Stimulated activated CD4-positive, alpha-beta T cell treated with anti-CD3 and anti-CD28 coated beads, Interleukin-2, amount 100 ng/mL, for 4 hours (primary cell): ENCODE measurements at regions not wholly inside any gene's neighbourhood (a gene's known extent, or its start where the extent isn't known, plus 50 kb on each side); places are given as distances from the start of the nearest gene placed in this dataset.

Experiments used
- DNase-seq: peaks from one replicate; pipeline ENCODE4 v3.0.0-alpha.2; 2020; ENCODE audit warnings: low read depth

DNA sequence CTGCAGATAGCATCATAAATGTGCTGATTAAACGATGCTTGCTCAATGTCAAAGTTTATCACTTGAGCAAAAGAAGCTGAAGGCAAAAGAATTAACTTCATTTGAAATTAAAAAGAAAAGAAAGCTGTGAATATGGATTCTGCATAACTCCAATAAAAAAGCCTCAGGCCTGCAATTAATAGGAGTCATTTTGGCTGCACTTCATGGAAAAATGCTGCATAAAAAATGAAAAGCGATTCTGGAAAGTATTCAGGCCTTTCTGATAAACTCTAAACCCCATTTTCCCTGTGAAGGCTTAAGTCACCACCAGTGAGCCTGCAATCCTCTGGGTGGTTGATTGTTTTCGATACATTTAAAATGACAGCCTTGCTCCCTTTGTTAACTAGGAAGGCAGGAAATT is 1793.4 kb downstream of the SUCLG1 start:
- DNase-seq, result no peak

GRCh38 chr2:82657106-82657505 is 1802.0 kb downstream of the SUCLG1 start:
- no peak for DNase-seq

DNA sequence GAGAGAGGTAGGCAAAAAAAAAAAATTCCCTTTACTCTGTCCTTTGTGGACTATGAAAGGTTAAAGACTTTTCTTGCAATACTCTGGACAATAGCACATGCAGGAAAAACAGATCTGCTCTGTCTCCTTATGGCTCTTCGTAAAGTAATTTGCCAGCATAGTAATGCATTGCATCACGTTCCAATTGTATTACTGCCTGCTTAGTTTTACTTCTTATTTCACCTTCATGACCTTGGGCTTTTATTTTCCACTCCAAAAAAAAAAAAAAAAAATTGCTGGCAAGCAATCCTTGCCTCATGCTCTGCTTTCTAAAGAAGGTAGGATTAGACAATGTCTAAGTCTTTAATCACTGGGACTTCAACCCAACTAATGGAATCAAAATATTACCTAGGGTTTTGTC is 1802.7 kb downstream of the SUCLG1 start:
- DNase-seq, result no peak

GRCh38 chr2:82652117-82652516 is 1807.0 kb downstream of the SUCLG1 start:
- DNase-seq, result no peak

GRCh38 chr2:82650038-82650437 is 1809.0 kb downstream of the SUCLG1 start:
- DNase-seq, result no peak

DNA sequence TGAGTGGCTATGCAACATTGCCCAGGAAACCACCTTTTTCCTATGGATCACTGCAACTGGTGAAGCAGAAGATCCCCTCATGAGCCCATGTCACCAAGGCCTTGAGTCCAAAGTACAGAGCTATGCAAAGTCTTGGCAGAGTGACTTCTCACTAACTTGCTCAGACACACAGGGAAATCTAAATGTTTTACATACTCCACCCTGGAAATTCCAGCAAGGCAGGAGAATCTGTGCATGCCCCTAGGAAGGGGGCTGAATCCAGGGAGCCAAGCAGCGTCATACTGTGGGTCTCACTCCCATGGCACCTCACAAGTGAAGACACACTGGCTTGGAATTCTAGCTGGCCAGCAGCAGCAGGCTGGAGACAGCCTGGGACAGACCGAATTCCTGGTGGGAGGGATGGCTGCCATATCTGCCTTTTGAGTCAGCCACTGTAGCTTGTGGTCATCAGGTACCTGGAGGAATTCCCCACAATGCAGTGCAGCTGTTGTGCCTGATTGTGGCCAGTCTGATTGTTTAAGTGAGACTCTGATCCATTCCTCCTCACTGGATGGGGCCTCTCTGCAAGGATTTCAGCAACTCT is 1817.4 kb downstream of the SUCLG1 start:
- no peak for DNase-seq

- no peak for DNase-seq
Measured at GRCh38 chr2:82636402-82637020, 1822.6 kb downstream of the SUCLG1 start.

DNA sequence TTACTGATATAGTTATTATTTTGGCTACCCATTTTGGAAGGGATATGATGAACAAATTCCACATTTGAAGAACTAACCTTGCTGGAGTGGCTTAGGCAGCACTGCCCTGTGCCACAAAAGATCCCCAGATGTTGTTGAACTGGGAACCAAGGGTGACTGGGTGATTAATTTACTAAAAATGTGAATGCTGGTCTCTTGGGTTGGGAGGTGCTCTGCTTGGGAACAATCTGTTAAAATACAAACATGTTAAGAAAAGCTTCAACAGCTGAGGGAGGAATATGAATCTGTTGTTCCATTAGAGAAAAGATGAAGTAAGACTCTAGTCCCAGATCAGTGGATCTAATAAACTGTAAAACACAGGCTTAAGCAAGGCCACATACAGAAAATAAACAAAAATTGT is 1860.1 kb downstream of the SUCLG1 start:
- DNase-seq, result no peak

DNA sequence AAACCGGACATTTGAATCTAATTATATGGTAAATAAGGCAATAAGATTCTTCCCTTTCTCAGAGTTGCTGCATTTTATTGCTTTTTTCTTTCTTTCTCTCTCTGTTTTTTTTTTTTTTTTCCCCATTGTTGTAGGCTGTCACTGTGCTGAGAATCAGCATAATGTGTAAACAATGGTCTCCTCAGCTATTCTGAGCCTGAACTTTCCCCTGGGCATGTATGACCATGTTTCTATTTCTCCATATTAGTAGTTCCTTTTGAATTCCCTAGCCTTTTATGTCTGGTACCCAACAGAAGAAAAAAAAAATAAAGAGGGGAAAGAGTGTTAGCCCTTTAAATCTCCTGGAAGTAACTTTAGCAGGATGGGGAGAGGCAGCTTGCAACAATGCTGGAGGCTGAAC is 1862.5 kb downstream of the SUCLG1 start:
- DNase-seq, result no peak

DNA sequence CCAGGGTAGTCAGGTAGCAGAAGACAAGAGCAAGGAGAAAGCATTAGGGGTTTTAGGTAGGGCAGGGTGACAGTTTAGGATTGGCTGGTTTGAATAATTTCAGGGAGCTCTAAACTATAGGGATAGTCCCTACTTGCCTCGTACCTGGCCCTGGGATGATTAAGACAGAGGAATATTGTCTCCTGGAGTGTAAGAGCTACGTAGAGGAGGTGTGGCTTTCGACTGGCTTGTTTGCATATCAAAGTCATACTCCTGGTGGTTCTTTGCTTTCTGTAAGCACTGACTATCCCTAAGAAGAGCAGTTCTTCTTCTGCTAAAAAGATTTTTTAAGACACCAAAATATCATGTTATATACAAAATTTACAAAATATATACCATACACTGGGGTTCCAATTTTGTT is 1867.4 kb downstream of the SUCLG1 start:
- DNase-seq, result no peak

GRCh38 chr2:82576656-82577055 is 1882.4 kb downstream of the SUCLG1 start:
- no peak for DNase-seq

GRCh38 chr2:82539280-82539621 is 1919.8 kb downstream of the SUCLG1 start:
- no peak for DNase-seq

DNA sequence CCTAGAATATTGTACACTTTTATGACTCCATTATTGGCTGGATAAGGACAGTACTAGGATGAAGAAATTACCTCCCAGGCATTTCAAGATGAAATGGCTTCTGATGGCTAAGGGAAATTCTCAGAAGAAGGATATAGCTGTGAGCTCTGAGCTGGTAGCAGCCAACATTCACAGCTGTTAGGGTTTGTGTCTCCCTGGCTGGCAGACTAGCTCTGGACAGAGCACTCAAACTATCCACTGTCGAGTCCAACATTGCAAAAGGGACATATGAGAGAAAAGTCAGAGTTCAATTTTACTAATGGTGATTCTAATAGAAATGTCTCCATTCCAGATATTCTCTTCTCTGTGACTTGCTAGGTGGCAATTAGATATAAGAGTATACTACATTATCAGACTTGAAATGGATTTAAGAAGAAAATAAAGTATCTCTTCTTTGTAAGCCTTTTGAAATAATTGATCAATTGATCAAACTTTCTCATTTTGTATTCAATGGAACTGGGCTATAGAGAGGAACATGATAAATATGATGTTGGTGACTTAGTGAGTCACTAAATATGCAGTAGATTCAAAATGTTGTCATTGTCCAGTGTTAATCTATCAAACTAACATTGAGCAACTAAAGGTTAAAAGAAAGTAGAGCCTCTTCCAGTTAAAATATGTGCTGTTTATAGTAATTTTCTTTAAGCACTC is 1920.3 kb downstream of the SUCLG1 start:
- DNase-seq, result no peak

DNA sequence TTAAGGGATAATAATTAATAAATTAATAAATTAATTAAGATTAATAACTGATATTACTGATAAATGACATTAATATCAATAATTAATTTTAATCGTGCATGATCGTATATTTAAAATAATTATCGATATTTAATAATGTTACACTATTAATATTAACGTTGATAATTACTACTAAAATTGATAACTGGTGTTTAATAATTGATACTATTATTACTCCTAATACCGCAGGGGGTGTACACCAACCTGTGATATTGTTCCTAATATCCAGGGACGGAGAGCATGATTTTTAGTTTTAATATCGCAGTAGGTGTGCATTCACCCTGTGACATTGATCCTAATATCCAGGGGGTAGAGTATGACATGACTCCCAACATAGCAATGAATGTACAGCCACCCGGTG is 1930.8 kb downstream of the SUCLG1 start:
- DNase-seq, result no peak

DNA sequence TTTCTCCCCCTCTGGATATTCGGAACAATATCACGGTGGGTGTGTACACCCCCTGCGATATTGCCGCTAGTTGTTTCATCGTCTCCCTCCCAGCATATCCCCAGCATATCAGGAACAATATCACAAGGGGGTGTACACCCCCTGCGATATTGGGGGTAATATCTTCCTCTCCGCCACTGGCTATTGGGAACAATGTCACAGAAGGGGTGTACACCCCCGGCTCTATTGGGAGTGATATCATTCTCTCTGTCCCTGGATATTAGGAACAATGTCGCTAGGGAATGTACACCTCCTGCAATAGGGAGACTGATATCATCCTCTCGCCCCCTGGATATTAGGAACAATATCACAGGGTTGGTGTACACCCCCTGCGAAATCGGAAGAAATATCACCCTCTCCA is 1932.0 kb downstream of the SUCLG1 start:
- DNase-seq, result no peak

- DNase-seq, result no peak
Measured at GRCh38 chr2:82526277-82526676, 1932.8 kb downstream of the SUCLG1 start.

DNA sequence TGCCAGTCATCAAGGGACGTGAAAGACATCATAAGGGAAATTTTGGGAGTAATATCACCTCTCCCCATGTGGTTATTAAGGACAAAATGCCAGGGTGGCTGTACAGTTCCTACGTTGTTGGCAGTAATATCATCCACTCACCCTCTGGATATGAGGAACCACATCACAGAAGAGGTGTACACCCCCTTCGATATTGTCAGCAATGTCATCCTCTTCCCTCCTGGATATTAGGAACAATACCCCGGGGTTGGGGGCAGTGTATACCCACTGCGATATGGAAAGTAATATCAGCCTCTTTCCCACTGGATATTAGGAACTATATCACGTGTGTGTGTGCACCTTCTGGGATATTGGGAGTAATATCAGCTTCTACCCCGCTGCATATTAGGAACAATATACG is 1933.3 kb downstream of the SUCLG1 start:
- DNase-seq, result no peak

DNA sequence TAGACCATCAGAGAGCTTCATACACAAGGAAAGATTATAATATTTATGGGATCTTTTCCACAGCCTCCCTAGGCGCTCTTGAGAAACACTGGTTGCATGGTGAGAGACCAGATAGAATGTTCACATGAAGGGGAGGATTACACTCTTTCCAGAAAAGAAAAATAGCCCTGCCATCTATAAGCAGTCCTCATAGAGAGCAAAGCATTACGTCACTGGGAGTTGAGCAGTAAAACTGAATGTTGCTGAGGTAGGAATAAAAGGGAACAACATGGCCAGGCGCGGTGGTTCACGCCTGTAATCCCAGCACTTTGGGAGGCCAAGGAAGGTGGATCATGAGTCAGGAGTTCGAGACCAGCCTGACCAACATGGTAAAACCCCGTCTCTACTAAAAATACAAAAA is 1934.3 kb downstream of the SUCLG1 start:
- no peak for DNase-seq

DNA sequence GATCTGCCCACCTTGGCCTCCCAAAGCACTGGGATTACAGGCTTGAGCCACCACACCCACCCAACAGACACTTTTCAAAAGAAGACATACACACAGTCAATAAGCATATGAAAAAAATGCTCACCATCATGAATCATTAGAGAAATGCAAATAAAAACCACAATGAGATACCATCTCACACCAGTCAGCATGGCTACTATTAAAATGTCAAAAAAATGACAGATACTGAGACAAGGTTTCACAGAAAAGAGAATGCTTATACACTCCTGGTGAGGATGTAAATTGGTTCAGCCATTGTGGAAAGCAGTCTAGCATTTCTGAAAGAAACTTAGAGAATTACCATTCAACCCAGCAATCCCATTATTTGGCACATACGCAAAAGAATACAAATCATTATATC is 1947.2 kb downstream of the SUCLG1 start:
- no peak for DNase-seq

DNA sequence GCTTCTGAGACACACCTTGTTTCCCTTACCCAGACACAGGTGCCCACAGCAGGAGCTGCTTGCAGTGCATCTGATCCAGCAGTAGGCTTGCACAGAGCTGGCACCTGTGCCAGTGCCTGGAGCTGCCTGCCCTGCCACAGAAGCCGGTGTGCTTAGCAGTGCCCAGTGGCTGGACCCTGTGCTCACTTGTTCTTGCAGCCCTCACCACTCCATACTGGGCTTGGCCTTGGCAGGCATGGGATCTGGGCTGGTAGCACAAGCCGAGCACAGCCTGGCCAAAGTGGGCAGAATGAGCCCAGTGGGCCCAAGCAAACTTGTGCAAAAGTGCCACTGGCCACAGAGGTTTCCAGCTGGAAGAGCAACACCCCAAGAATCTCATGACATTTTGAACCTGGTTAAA is 1950.4 kb downstream of the SUCLG1 start:
- no peak for DNase-seq

DNA sequence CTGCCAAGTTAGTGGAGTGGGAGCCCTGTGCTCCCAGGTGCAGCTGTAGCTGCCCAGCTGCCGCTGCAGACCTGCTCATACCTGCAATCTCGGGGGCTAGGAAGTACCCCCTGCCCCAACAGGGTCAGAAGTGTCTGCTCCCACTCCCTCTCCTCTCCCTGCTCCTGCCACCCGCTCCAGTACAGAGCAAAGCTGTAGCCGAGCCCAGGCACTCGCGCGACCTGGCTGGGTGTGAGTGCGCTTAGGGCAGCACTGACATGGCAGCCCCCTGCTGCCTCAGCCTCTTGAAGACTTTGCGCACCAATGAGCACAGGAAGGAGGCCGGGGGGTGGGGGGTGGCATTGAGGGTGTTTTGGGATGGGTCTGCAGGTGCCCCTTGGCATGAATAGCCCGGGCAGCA is 1951.4 kb downstream of the SUCLG1 start:
- no peak for DNase-seq

DNA sequence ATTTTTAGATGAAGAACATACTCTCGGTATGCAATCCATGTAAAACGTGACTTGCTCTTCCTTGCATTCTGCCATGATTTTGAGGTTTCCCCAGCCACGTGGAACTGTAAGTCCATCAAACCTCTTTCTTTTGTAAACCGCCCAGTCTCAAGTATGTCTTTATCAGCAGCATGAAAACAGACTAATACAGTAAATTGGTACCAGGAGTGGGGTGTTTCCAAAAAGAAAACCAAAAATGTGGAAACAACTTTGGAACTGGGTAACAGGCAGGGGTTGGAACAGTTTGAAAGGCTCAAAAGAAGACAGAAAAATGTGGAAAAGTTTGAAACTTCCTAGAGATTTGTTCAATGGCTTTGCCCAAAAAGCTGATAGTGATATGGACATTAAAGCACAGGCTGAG is 1957.9 kb downstream of the SUCLG1 start:
- DNase-seq, result no peak

DNA sequence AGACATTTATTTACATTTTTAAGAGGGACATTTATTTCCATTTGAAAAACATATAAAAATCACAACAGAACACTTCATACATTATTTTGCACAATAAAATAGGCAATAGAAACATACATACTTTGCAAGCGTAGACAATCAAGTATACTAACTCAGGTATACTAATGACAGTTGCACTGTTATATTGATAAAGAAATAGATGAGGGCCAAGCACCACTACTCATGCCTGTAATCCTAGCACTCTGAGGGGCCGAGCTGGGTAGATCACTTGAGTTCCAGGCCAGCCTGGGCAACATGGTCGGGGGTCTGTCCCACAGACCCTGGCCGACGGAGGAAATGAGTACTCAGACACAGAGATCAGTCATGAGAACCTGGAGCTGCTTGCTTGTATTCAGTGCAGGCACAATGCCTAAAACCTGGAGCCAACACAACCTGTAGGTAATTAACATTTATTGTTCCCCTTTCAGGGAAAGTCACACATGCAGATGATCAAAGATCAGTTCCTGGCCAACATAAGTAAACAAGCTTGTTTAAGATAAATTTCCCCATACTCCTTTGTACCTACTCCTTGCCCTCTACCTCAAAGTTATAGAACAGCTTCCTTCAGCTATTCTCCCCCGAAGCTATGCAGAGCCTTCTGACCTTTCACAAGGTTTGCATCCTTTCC is 1960.2 kb downstream of the SUCLG1 start:
- no peak for DNase-seq
